Panc1 (cell line): ENCODE measurements at regions not wholly inside any gene's neighbourhood (a gene's known extent, or its start where the extent isn't known, plus 50 kb on each side); places are given as distances from the start of the nearest gene placed in this dataset.

Experiments
- ATAC-seq: fragments of 200-7000 bp; cut with Tn5 transposase; 2 replicates; pipeline ENCODE4 v1.9.1; 2020; ENCODE audit warnings: mild to moderate bottlenecking, moderate library complexity
- BruUV-seq: library from RNA; stranded (reverse); fragments of 400-500 nt; replicated peaks from 2 replicates; lab custom pipeline; 2021; lab: Mats Ljungman, UMichigan
- CTCF ChIA-PET: fragments of 300-600 bp; sonication (Branson Sonifier 250); formaldehyde crosslinking; loops from one replicate; lab custom pipeline; 2022; ENCODE audit warnings: antibody characterized with exemption; lab: Charles Lee
- POLR2A ChIA-PET: fragments of 300-600 bp; sonication (Branson Sonifier 250); formaldehyde crosslinking; loops from one replicate; lab custom pipeline; 2022; ENCODE audit warnings: antibody characterized with exemption; lab: Charles Lee
- DNase-seq: peaks from one replicate; pipeline ENCODE4 v3.0.0-alpha.2; 2010; ENCODE audit warnings: low read depth, low spot score
- H3K27ac ChIP-seq: 2 replicates; pipeline ENCODE4 v1.5.1; 2011; ENCODE audit warnings: mild to moderate bottlenecking, low read length, inconsistent platforms
- H3K27me3 ChIP-seq: fragments of 200-500 bp; sonication (Bioruptor generic); 2 replicates; pipeline ENCODE4 v1.6.0; 2014; ENCODE audit warnings: low read length, inconsistent platforms; ENCODE audit not compliant: control insufficient read depth, insufficient read depth
- H3K36me3 ChIP-seq: fragments of 200-500 bp; sonication (Bioruptor generic); 2 replicates; pipeline ENCODE4 v1.5.1; 2014; ENCODE audit warnings: inconsistent platforms, mild to moderate bottlenecking, low read length, moderate library complexity; ENCODE audit not compliant: control insufficient read depth, insufficient read depth
- H3K4me1 ChIP-seq: 2 replicates; pipeline ENCODE4 v1.5.1; 2011; ENCODE audit warnings: inconsistent platforms, mild to moderate bottlenecking, low read length, moderate library complexity; ENCODE audit not compliant: control insufficient read depth, insufficient read depth
- H3K4me3 ChIP-seq, 2 experiments: 2 replicates each; pipeline ENCODE4 v1.5.1; 2011 to 2012; ENCODE audit warnings: low read depth in 2 of 2, low read length in 2 of 2, mild to moderate bottlenecking in 2 of 2, inconsistent platforms in 1 of 2, moderate library complexity in 1 of 2
- H3K9me3 ChIP-seq: fragments of 200-500 bp; sonication (Bioruptor generic); 2 replicates; pipeline ENCODE4 v1.5.1; 2014; ENCODE audit warnings: low read depth, mild to moderate bottlenecking, inconsistent platforms, low read length, moderate library complexity; ENCODE audit not compliant: control insufficient read depth, insufficient read depth
- POLR2AphosphoS5 ChIP-seq: IDR thresholded peaks from 2 replicates; pipeline ENCODE4 v1.6.1; 2012; ENCODE audit warnings: mild to moderate bottlenecking, low read depth, low read length, moderate library complexity
- SIN3A ChIP-seq: IDR thresholded peaks from 2 replicates; pipeline ENCODE4 v1.6.1; 2012; ENCODE audit warnings: low read depth, mild to moderate bottlenecking, low read length, moderate library complexity, borderline replicate concordance; ENCODE audit not compliant: insufficient read depth
- TCF7L2 ChIP-seq: IDR thresholded peaks from 2 replicates; pipeline ENCODE4 v1.6.1; 2011; ENCODE audit warnings: mild to moderate bottlenecking, low read depth, low read length, inconsistent platforms
- in situ Hi-C: cut with HindIII; loops from 2 replicates; pipeline ENCODE4 v1.10.0; 2016; ENCODE audit warnings: low sequenced_read_pairs, low pct_unique_long_range_greater_than_20kb
- intact Hi-C: fragments of 100-400 bp; cut with micrococcal nuclease; formaldehyde crosslinking; loops from one replicate; pipeline ENCODE4 v1.10.0; 2022; ENCODE audit not compliant: unreplicated experiment
- TF ChIP-seq, protein P1 (sequence below), 2 experiments: IDR thresholded peaks; 2 replicates each; pipeline ENCODE4 v1.6.1; 2011 to 2012; ENCODE audit warnings: low read depth in 2 of 2, control low read depth in 1 of 2, low read length in 1 of 2, mild to moderate bottlenecking in 1 of 2, moderate library complexity in 1 of 2; ENCODE audit not compliant: insufficient read depth in 1 of 2
- TF ChIP-seq, protein P2 (sequence below): fragments of 450-650 bp; IDR thresholded peaks from 2 replicates; pipeline ENCODE4 v1.5.1; 2017; ENCODE audit warnings: mild to moderate bottlenecking

DNA sequence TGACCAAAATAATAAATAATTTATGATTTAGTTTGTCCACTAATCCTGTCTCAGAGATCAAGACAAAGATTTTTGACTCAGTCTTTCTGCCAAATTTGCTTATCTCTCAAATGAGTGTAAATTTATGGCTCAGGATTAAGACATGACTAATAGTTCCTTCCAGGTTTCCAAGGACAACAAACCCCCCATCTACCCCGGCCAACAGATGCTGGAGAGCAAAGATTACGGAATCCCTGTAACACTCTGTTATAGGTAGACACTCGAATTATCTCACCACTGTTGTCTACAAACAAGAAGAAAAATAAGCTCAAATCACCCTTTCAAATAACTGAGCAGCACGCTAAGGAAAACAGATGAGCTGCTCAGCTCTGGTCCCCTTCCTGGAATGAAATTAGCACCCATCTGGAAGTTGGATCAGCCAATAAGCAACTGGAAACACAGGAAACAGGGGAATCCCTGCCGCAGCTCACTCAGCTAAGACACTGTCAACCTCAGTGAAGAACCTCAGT lies 56.8 kb upstream of the SVIL start:
- H3K27ac ChIP-seq, result peak overlapping the region; percentile 79
- in situ Hi-C loops (no loop called here), intact Hi-C loops (no loop called here)
- no TSS peak for BruUV-seq
- ATAC-seq (peak; percentile 77), DNase-seq (peak; percentile 12)
- POLR2A ChIA-PET, result interaction anchor here (0.9 kb wide), 1 partner anchor 24 kb away, joined by 4 read pairs; no protein-coding TSS in a partner anchor
- peaks cover 55% of the 10 kb centered on the region for H3K4me1 ChIP-seq
- no peaks in the 10 kb centered on the region for H3K27me3 ChIP-seq
- peak overlapping the region; percentile 17 to 32; a peak in 3 of 4 replicates for H3K4me3 ChIP-seq
- CTCF ChIA-PET, result no interaction called here
- no peaks in the 10 kb centered on the region for H3K36me3 ChIP-seq
- no peak for TF ChIP-seq POLR2AphosphoS5
- TF ChIP-seq, protein P1, sequence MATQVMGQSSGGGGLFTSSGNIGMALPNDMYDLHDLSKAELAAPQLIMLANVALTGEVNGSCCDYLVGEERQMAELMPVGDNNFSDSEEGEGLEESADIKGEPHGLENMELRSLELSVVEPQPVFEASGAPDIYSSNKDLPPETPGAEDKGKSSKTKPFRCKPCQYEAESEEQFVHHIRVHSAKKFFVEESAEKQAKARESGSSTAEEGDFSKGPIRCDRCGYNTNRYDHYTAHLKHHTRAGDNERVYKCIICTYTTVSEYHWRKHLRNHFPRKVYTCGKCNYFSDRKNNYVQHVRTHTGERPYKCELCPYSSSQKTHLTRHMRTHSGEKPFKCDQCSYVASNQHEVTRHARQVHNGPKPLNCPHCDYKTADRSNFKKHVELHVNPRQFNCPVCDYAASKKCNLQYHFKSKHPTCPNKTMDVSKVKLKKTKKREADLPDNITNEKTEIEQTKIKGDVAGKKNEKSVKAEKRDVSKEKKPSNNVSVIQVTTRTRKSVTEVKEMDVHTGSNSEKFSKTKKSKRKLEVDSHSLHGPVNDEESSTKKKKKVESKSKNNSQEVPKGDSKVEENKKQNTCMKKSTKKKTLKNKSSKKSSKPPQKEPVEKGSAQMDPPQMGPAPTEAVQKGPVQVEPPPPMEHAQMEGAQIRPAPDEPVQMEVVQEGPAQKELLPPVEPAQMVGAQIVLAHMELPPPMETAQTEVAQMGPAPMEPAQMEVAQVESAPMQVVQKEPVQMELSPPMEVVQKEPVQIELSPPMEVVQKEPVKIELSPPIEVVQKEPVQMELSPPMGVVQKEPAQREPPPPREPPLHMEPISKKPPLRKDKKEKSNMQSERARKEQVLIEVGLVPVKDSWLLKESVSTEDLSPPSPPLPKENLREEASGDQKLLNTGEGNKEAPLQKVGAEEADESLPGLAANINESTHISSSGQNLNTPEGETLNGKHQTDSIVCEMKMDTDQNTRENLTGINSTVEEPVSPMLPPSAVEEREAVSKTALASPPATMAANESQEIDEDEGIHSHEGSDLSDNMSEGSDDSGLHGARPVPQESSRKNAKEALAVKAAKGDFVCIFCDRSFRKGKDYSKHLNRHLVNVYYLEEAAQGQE (IDR thresholded peaks at IDR 0.05; ENCODE audit: insufficient read depth in 1 of 2, low read depth in 2 of 2, low read length in 1 of 2), result no peak
- no peaks in the 10 kb centered on the region for H3K9me3 ChIP-seq

DNA sequence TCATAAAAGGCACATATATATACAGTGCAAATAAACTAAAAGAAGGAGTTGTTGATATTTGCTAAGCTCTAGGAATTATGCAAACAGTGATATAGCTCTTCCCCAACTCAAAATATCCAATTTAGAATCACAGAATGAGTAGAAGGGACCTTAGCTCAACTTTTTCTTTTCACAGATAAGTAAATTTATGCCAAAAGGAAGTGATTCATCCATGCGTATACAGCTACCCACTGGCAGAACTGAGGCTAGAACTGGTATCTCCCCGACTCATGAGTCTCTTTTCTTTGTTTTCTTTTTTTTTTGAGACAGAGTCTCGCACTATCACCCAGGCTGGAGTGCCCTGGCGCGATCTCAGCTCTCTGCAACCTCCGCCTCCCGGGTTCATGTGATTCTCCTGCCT lies 54.2 kb upstream of the SVIL start:
- ChIA-PET CTCF (no interaction called here), POLR2A (no interaction called here)
- peak overlapping the region in 1 of 2 experiments; percentile 30; a peak in 2 of 4 replicates for H3K4me3 ChIP-seq

More for the DNA sequence above, 54.2 kb upstream of the SVIL start:
- H3K27me3 ChIP-seq, result no peaks in the 10 kb centered on the region
- no peak for TF ChIP-seq POLR2AphosphoS5
- TF ChIP-seq, protein P1 (IDR thresholded peaks at IDR 0.05; ENCODE audit: insufficient read depth in 1 of 2, low read depth in 2 of 2, low read length in 1 of 2), result no peak
- TF ChIP-seq SIN3A, result no peak
- TF ChIP-seq, protein P2, sequence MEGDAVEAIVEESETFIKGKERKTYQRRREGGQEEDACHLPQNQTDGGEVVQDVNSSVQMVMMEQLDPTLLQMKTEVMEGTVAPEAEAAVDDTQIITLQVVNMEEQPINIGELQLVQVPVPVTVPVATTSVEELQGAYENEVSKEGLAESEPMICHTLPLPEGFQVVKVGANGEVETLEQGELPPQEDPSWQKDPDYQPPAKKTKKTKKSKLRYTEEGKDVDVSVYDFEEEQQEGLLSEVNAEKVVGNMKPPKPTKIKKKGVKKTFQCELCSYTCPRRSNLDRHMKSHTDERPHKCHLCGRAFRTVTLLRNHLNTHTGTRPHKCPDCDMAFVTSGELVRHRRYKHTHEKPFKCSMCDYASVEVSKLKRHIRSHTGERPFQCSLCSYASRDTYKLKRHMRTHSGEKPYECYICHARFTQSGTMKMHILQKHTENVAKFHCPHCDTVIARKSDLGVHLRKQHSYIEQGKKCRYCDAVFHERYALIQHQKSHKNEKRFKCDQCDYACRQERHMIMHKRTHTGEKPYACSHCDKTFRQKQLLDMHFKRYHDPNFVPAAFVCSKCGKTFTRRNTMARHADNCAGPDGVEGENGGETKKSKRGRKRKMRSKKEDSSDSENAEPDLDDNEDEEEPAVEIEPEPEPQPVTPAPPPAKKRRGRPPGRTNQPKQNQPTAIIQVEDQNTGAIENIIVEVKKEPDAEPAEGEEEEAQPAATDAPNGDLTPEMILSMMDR, result no peak
- TF ChIP-seq TCF7L2, result no peak
- ATAC-seq (peak; percentile 53), DNase-seq (peak; percentile 33)
- H3K36me3 ChIP-seq, result no peaks in the 10 kb centered on the region
- in situ Hi-C loops (no loop called here), intact Hi-C loops (no loop called here)
- no peaks in the 10 kb centered on the region for H3K9me3 ChIP-seq
- peaks cover 47% of the 10 kb centered on the region for H3K4me1 ChIP-seq
- peak overlapping the region; percentile 70 for H3K27ac ChIP-seq
- BruUV-seq, result no TSS peak
